Epithelial cell of esophagus (primary cell): ENCODE measurements at regions not wholly inside any gene's neighbourhood (a gene's known extent, or its start where the extent isn't known, plus 50 kb on each side); places are given as distances from the start of the nearest gene placed in this dataset.

Experiments
- DNase-seq: peaks from one replicate; pipeline ENCODE4 v3.0.0; 2010; ENCODE audit warnings: low read depth
- H3K4me3 ChIP-seq: 2 replicates; pipeline ENCODE4 v1.5.1; 2011; ENCODE audit warnings: mild to moderate bottlenecking, low read length, control low read depth
- TF ChIP-seq, protein P1 (sequence below): IDR thresholded peaks from 2 replicates; pipeline ENCODE4 v1.5.1; 2011; ENCODE audit warnings: low read depth, mild to moderate bottlenecking, low read length, control low read depth, inconsistent platforms; ENCODE audit not compliant: insufficient read depth; ENCODE audit errors: missing control alignments

DNA sequence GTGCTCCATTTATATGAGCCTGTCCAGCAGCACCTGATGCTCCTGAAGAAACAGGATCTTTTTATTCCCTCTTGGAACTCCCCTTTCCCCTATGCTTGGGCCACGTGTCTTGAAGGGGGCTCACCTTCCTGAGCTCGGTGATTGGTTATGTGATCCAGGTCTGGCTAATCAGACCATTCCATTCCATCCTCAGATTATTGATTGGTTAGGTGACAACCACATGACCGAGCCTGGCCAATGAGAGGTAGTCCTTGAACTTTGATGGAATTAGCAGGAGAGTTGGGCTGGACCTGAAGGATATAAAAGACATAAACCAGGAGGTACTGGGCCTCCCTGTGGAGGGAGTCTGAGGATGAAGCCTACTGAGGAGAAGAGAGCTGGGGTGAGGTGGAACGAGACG, 216.6 kb upstream of the LHX5 start:
- no peak for DNase-seq
- no peak overlapping the region for H3K4me3 ChIP-seq
- TF ChIP-seq, protein P1, sequence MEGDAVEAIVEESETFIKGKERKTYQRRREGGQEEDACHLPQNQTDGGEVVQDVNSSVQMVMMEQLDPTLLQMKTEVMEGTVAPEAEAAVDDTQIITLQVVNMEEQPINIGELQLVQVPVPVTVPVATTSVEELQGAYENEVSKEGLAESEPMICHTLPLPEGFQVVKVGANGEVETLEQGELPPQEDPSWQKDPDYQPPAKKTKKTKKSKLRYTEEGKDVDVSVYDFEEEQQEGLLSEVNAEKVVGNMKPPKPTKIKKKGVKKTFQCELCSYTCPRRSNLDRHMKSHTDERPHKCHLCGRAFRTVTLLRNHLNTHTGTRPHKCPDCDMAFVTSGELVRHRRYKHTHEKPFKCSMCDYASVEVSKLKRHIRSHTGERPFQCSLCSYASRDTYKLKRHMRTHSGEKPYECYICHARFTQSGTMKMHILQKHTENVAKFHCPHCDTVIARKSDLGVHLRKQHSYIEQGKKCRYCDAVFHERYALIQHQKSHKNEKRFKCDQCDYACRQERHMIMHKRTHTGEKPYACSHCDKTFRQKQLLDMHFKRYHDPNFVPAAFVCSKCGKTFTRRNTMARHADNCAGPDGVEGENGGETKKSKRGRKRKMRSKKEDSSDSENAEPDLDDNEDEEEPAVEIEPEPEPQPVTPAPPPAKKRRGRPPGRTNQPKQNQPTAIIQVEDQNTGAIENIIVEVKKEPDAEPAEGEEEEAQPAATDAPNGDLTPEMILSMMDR = no peak

DNA sequence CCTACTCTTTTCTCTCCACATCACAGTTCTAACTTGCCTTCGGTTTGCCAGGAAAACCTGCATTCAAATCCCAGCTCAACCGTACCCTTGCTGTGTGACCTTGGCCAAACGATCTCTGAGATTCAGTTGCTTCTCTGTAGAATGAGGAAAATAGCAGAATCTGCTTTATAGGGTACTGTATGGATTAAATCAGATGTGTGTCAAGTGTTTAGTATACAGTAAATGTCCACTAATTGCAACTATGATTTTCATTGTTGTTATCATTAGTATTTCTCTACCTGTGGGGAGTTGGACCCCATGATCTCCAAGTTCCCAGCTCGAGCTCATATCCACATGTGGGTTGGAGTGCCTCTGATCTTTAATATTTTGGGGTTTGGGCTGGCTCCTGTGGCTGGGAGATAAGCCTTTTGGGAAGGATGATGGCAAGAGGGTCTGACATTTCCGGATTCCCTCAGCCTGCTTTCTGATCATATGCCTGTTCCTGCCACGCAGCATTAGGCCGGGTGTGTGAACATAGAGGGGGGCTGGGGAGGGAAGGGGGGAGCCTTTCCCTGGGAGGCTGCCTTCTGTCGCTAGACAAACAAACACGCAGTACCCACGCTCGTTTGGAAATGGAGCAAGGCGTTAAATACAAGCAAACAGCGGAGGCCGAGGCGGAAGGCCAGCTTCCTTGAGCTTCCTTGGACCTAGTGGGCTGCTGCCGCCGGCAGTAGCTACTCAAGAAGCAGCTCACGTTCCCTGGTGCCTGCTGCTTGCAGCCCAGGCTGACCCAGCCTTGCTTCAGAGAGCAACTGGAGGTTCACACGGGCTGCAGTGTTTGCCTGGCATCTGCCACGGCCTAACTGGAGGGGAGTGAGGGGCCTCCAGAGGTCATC, 213.5 kb upstream of the LHX5 start:
- TF ChIP-seq, protein P1 = no peak
- DNase-seq = no peak
- H3K4me3 ChIP-seq = no peak overlapping the region

DNA sequence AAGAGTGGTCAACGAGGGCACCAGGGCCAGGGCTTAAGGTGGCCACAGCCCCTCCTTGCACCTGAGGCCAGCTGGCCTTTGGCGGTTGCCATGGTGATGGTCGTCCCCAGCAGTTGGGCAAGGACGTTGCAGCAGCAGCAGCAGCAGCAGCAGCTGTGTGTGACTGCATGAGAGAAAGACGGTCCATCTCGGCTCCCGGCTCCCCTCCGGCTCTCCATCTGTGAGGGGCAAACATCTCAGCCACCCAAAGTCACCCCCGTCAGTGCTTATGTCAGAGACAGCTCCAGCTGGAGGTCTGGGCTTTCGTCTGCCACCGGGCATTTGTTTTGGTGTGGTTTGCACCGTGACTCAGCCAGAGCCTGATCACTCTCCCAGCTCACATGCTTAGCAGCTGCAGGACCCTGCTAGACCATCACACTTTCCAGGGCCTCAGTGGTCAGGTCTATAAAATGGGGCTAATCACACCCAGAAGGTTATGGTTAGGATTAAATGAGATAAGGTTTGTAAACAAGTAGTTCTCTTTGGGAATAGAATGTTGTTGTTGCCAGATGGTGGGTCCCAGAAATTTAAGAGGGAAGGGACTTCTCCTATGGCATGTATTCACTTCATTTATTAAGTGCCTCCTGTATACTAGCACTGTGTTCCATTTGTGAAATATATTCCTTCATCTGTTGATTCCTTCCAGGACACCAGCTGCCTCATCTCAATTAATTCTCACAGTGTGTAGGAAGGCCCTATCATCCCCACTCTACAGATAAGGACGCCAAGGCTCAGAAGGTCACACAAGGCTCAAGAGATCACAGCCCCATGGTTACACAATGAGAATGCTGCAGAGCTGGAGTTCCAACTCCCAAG, 212.6 kb upstream of the LHX5 start:
- TF ChIP-seq, protein P1 = no peak
- H3K4me3 ChIP-seq = no peak overlapping the region

DNA sequence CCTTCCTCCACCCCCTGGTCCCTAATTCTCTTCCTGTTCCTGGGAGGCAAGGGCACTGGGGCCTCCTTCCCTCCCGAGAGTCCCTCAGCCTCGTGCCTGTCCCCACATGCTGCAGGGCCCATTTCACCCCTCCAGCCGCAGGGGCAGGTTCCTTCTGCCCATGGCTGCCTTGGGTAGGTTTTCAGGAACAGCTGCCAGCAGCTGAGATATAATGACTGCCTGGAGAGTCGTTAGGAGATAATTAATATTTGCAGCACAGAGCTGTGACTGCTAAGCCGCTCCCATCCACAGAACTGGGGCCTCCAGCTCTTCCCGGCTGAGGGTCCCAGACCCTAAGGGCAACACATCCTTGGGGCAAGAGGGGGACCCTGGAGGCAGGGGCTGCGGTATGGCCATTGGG, 211.9 kb upstream of the LHX5 start:
- TF ChIP-seq, protein P1 = no peak
- H3K4me3 ChIP-seq = no peak overlapping the region
- DNase-seq = no peak

More for the DNA sequence above, 212.6 kb upstream of the LHX5 start:
- DNase-seq = no peak

DNA sequence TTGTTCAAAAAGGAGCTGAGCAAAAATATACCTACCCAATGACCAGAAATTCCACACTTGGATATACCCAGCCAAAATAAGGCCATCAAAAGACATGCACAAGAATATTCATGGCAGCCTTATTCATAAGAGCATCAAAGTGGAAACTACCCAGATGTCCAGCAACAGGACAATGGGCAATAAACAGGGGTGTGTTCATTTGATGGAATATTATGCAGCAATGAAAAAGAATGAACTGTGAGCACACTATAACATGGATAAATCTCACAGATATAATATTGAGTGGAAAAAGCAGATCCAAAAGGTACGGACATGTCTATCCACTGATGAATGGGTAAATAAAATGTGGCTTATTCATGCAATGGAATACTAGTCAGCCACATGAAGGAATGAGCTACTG, 209.2 kb upstream of the LHX5 start:
- TF ChIP-seq, protein P1 = no peak
- DNase-seq = no peak
- no peak overlapping the region for H3K4me3 ChIP-seq

DNA sequence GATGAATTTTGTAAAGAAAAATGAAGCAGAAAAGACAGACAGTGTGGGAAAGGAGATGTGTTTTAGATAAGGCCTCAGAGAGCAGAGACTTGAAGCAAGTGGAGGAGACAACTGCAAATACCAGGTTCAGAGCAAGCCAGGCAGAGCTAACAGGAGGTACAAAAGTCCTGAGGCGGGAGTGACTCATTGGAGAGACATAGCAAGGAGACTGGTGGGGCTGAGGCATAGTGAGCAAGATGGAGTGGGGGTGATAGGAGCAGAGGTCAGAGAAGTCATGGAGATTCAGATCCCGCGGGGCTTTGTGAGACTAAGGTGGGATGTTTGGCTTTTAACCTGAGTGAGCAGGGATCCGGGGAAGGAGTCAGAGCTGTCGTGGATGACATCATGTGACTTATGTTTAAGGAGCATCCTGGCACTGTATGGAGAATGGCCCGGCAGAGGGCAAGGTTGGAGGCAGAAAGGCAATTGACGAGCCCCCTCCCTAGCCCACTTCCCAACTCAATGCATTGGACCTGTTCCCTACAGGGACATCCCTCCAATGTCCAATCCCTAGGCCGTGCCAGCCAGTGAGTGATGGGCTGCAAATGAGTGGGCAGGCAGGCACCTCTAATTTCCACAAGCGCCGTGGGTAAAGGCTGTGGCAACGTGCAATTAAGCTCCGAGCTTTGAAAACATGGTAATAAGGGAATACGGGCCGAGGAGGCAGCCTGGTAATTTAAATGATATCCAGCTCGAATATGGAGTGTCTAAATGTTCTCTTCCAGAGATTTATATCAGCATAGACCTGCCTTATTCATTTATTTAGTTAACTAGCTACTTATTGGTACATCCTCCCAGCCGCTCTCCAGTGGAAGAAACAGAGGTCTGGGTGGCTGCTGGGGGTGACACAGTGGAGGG, 206.8 kb upstream of the LHX5 start:
- TF ChIP-seq, protein P1 = no peak
- DNase-seq = peak; percentile 13
- H3K4me3 ChIP-seq = no peak overlapping the region
